ENCODE measurements at regions not wholly inside any gene's neighbourhood (a gene's known extent, or its start where the extent isn't known, plus 50 kb on each side); places are given as distances from the start of the nearest gene placed in this dataset.

DNA sequence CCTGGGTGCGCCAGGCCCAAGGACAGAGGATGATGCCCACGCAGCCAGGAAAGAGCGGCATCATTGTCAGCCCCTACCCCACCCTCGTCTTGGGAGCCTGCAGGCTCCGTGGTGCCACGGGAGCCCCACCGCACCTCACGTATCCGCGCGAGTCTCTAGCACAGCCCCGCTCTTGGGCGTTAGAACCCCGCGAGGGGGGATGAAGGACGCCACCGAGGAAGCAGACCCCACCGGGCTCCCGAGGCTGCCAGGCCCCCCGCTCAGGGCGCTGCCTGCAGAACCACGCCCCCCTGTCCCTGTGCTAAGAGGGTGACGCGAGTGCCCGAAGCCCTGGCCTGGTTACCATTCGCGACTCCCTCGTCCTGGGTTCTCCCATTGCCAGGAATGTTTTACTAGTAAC is 52.3 kb upstream of the MS4A8 start:
- TF ChIP-seq CTCF (conservative IDR thresholded peaks at IDR 0.05; ENCODE audit: low read depth, low read length), result no peak
- TF ChIP-seq EZH2 (IDR thresholded peaks at IDR 0.05; ENCODE audit: low read length, unreplicated experiment), result no peak
- TF ChIP-seq EZH2phosphoT487 (IDR thresholded peaks at IDR 0.05; ENCODE audit: borderline replicate concordance, low read length), result no peak
